ENCODE measurements at regions not wholly inside any gene's neighbourhood (a gene's known extent, or its start where the extent isn't known, plus 50 kb on each side); places are given as distances from the start of the nearest gene placed in this dataset.

DNA sequence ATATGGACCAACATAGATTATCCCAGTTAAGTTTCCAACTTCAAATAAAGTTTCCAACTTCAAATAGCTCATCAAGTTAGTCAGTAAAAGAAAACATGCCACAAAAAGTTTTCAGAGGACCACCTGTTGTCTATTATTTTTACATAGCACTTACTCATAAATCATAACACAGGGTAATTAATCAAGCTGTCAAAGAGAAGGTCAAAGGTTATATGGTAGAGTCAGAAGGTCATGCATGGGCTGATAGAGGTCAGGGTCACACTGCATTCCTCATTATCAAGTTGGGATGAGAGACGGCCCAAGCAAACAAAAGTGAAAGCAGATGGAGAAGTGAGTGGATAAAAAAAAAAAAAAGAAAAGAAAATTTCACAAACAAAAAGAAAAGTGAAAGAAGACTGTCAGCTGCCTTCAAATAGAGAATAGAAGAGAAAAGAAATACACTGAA, 145.5 kb upstream of the POU5F2 start:
- Histone ChIP-seq H3K4me3 (ENCODE audit: severe bottlenecking) (no peak overlapping the region), H3K36me3 (ENCODE audit: low read depth) (no peaks in the 10 kb centered on the region), H3K27ac (ENCODE audit: poor library complexity, severe bottlenecking) (no peak overlapping the region), H3K4me1 (ENCODE audit: insufficient read depth, poor library complexity, severe bottlenecking) (no peaks in the 10 kb centered on the region), H3K9me3 (ENCODE audit: severe bottlenecking) (no peaks in the 10 kb centered on the region), H3K27me3 (ENCODE audit: insufficient read depth, poor library complexity, severe bottlenecking) (no peaks in the 10 kb centered on the region)
- DNase-seq (ENCODE audit: low spot score) = no peak
- TF ChIP-seq, protein P1, sequence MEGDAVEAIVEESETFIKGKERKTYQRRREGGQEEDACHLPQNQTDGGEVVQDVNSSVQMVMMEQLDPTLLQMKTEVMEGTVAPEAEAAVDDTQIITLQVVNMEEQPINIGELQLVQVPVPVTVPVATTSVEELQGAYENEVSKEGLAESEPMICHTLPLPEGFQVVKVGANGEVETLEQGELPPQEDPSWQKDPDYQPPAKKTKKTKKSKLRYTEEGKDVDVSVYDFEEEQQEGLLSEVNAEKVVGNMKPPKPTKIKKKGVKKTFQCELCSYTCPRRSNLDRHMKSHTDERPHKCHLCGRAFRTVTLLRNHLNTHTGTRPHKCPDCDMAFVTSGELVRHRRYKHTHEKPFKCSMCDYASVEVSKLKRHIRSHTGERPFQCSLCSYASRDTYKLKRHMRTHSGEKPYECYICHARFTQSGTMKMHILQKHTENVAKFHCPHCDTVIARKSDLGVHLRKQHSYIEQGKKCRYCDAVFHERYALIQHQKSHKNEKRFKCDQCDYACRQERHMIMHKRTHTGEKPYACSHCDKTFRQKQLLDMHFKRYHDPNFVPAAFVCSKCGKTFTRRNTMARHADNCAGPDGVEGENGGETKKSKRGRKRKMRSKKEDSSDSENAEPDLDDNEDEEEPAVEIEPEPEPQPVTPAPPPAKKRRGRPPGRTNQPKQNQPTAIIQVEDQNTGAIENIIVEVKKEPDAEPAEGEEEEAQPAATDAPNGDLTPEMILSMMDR (IDR thresholded peaks at IDR 0.05; ENCODE audit: poor library complexity, severe bottlenecking) = no peak
- ATAC-seq (ENCODE audit: low read depth) = no peak

- H3K27ac ChIP-seq (ENCODE audit: poor library complexity, severe bottlenecking) = no peak overlapping the region
- H3K36me3 ChIP-seq (ENCODE audit: low read depth) = no peaks in the 10 kb centered on the region
- TF ChIP-seq, protein P1 (IDR thresholded peaks at IDR 0.05; ENCODE audit: poor library complexity, severe bottlenecking) = no peak
- H3K9me3 ChIP-seq (ENCODE audit: severe bottlenecking) = no peaks in the 10 kb centered on the region
- ATAC-seq (ENCODE audit: low read depth) = no peak
- no peak for DNase-seq (ENCODE audit: low spot score)
- H3K4me1 ChIP-seq (ENCODE audit: insufficient read depth, poor library complexity, severe bottlenecking) = no peaks in the 10 kb centered on the region
- no peaks in the 10 kb centered on the region for H3K27me3 ChIP-seq (ENCODE audit: insufficient read depth, poor library complexity, severe bottlenecking)
- H3K4me3 ChIP-seq (ENCODE audit: severe bottlenecking) = no peak overlapping the region
Measured at GRCh38 chr5:93886098-93886806, 144.9 kb upstream of the POU5F2 start.

- H3K36me3 ChIP-seq (ENCODE audit: low read depth) = no peaks in the 10 kb centered on the region
- TF ChIP-seq, protein P1 (IDR thresholded peaks at IDR 0.05; ENCODE audit: poor library complexity, severe bottlenecking) = no peak
- H3K27me3 ChIP-seq (ENCODE audit: insufficient read depth, poor library complexity, severe bottlenecking) = no peaks in the 10 kb centered on the region
- H3K9me3 ChIP-seq (ENCODE audit: severe bottlenecking) = no peaks in the 10 kb centered on the region
- no peak overlapping the region for H3K4me3 ChIP-seq (ENCODE audit: severe bottlenecking)
- H3K27ac ChIP-seq (ENCODE audit: poor library complexity, severe bottlenecking) = no peak overlapping the region
- H3K4me1 ChIP-seq (ENCODE audit: insufficient read depth, poor library complexity, severe bottlenecking) = no peaks in the 10 kb centered on the region
- ATAC-seq (ENCODE audit: low read depth) = no peak
- DNase-seq (ENCODE audit: low spot score) = no peak
Measured at GRCh38 chr5:93884254-93884653, 142.9 kb upstream of the POU5F2 start.

GRCh38 chr5:93883459-93883858, 142.1 kb upstream of the POU5F2 start:
- Histone ChIP-seq H3K36me3 (ENCODE audit: low read depth) (no peaks in the 10 kb centered on the region), H3K4me1 (ENCODE audit: insufficient read depth, poor library complexity, severe bottlenecking) (no peaks in the 10 kb centered on the region), H3K4me3 (ENCODE audit: severe bottlenecking) (no peak overlapping the region), H3K9me3 (ENCODE audit: severe bottlenecking) (no peaks in the 10 kb centered on the region), H3K27me3 (ENCODE audit: insufficient read depth, poor library complexity, severe bottlenecking) (no peaks in the 10 kb centered on the region), H3K27ac (ENCODE audit: poor library complexity, severe bottlenecking) (no peak overlapping the region)
- no peak for DNase-seq (ENCODE audit: low spot score)
- no peak for ATAC-seq (ENCODE audit: low read depth)
- TF ChIP-seq, protein P1 (IDR thresholded peaks at IDR 0.05; ENCODE audit: poor library complexity, severe bottlenecking) = no peak

DNA sequence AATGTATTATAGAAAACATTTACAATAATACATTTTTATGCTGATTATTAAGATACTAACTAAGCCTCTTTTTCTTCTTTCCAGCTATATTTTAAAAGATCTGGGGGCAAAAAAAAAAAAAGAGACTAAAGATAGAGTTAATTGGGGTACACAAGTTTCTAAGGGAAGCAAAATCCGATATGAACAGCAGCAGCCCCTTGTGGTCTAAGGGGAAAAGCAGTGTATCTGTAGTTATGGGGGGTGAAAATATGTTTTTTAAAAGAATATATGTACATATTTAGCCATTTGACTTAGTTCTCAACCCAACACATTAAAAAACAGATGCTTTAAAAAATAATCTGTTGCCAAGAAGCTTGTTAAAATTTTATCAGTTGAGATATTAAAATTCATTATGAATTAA, 134.3 kb upstream of the POU5F2 start:
- Histone ChIP-seq H3K27me3 (ENCODE audit: insufficient read depth, poor library complexity, severe bottlenecking) (no peaks in the 10 kb centered on the region), H3K4me1 (ENCODE audit: insufficient read depth, poor library complexity, severe bottlenecking) (no peaks in the 10 kb centered on the region), H3K9me3 (ENCODE audit: severe bottlenecking) (no peaks in the 10 kb centered on the region), H3K27ac (ENCODE audit: poor library complexity, severe bottlenecking) (no peak overlapping the region), H3K4me3 (ENCODE audit: severe bottlenecking) (no peak overlapping the region), H3K36me3 (ENCODE audit: low read depth) (no peaks in the 10 kb centered on the region)
- ATAC-seq (ENCODE audit: low read depth) (no peak), DNase-seq (ENCODE audit: low spot score) (no peak)
- TF ChIP-seq, protein P1 (IDR thresholded peaks at IDR 0.05; ENCODE audit: poor library complexity, severe bottlenecking) = no peak

Measured in RWPE2 (cell line).